Keratinocyte (primary cell): ENCODE measurements at regions not wholly inside any gene's neighbourhood (a gene's known extent, or its start where the extent isn't known, plus 50 kb on each side); places are given as distances from the start of the nearest gene placed in this dataset.

Source experiments
- DNase-seq: peaks from one replicate; pipeline ENCODE4 v3.0.0-alpha.2; 2011; ENCODE audit warnings: low read depth, missing footprints, low spot score
- FAIRE-seq: peaks from 2 replicates; lab custom pipeline; 2011; peaks lifted over from hg19 to GRCh38; lab: Jason Lieb, UNC
- H2AFZ ChIP-seq: 2 replicates; pipeline ENCODE4 v1.6.0; 2012; ENCODE audit warnings: low read length, control low read depth, inconsistent platforms; ENCODE audit not compliant: control insufficient read depth
- H3K27ac ChIP-seq: 2 replicates; pipeline ENCODE4 v1.5.1; 2011; ENCODE audit warnings: low read length; ENCODE audit not compliant: control insufficient read depth, insufficient read depth
- H3K27me3 ChIP-seq: 3 replicates; pipeline ENCODE4 v1.6.0; 2011; ENCODE audit warnings: low read length; ENCODE audit not compliant: control insufficient read depth, insufficient read depth; ENCODE audit errors: extremely low read depth
- H3K36me3 ChIP-seq, 2 experiments: 2 replicates in 1 of 2; 3 replicates in 1 of 2; pipeline ENCODE4 v1.5.1; 2011; ENCODE audit warnings: low read length in 2 of 2, mild to moderate bottlenecking in 1 of 2; ENCODE audit not compliant: control insufficient read depth in 2 of 2, insufficient read depth in 2 of 2; ENCODE audit errors: extremely low read depth in 1 of 2
- H3K4me1 ChIP-seq: 3 replicates; pipeline ENCODE4 v1.5.1; 2011; ENCODE audit warnings: low read length; ENCODE audit not compliant: control insufficient read depth, insufficient read depth; ENCODE audit errors: extremely low read depth
- H3K4me2 ChIP-seq: 3 replicates; pipeline ENCODE4 v1.6.0; 2011; ENCODE audit warnings: low read depth, low read length; ENCODE audit not compliant: control insufficient read depth, insufficient read depth; ENCODE audit errors: extremely low read depth
- H3K4me3 ChIP-seq, 3 experiments: fragments of 200-600 bp in 1 of 3; sonication (generic) in 1 of 3; 2 replicates in 2 of 3; 3 replicates in 1 of 3; pipeline ENCODE4 v1.5.1; 2011 to 2016; ENCODE audit warnings: low read length in 3 of 3, mild to moderate bottlenecking in 3 of 3, control low read depth in 2 of 3, inconsistent platforms in 1 of 3, low read depth in 1 of 3, mixed read lengths in 1 of 3, mixed run types in 1 of 3, moderate library complexity in 1 of 3; ENCODE audit not compliant: control insufficient read depth in 2 of 3, insufficient read depth in 2 of 3; ENCODE audit errors: extremely low read depth in 1 of 3
- H3K79me2 ChIP-seq: 2 replicates; pipeline ENCODE4 v1.6.0; 2012; ENCODE audit warnings: low read length; ENCODE audit not compliant: control insufficient read depth, insufficient read depth
- H3K9ac ChIP-seq: 3 replicates; pipeline ENCODE4 v1.6.0; 2011; ENCODE audit warnings: low read length; ENCODE audit not compliant: control insufficient read depth, insufficient read depth; ENCODE audit errors: extremely low read depth
- H3K9me1 ChIP-seq: 3 replicates; pipeline ENCODE4 v1.6.0; 2011; ENCODE audit warnings: low read length; ENCODE audit not compliant: control insufficient read depth, insufficient read depth; ENCODE audit errors: extremely low read depth
- H3K9me3 ChIP-seq: 2 replicates; pipeline ENCODE4 v1.5.1; 2012; ENCODE audit warnings: low read depth, low read length; ENCODE audit not compliant: control insufficient read depth
- H4K20me1 ChIP-seq: 3 replicates; pipeline ENCODE4 v1.6.0; 2011; ENCODE audit warnings: low read length; ENCODE audit not compliant: control insufficient read depth, insufficient read depth; ENCODE audit errors: extremely low read depth
- CTCF ChIP-seq, 3 experiments: IDR thresholded peaks in 1 of 3; conservative IDR thresholded peaks in 1 of 3; optimal IDR thresholded peaks in 1 of 3; 2 replicates in 2 of 3; 3 replicates in 1 of 3; pipeline versions ENCODE3 to v1.5.1; 2011; ENCODE audit warnings: low read length in 3 of 3, mild to moderate bottlenecking in 3 of 3, moderate library complexity in 2 of 3, control low read depth in 1 of 3, inconsistent platforms in 1 of 3; ENCODE audit not compliant: insufficient read depth in 2 of 3; ENCODE audit errors: extremely low read depth in 1 of 3
- EZH2 ChIP-seq: IDR thresholded peaks from one replicate; pipeline ENCODE4 v1.6.1; 2012; ENCODE audit warnings: inconsistent platforms, mild to moderate bottlenecking, low read length, moderate library complexity
- dilution Hi-C: fragments of 300-500 bp; cut with MboI; formaldehyde crosslinking; loops from one replicate; pipeline ENCODE4 v1.7.0; 2020; ENCODE audit warnings: low sequenced_read_pairs; ENCODE audit not compliant: extremely low pct_ligation_motif_present

- Histone ChIP-seq H3K36me3 (no peaks in the 10 kb centered on the region), H3K79me2 (no peaks in the 10 kb centered on the region), H3K9me3 (no peaks in the 10 kb centered on the region), H3K27me3 (peaks cover 2% of the 10 kb centered on the region), H3K4me1 (no peaks in the 10 kb centered on the region), H3K4me3 (no peak overlapping the region), H3K9ac (no peak overlapping the region), H3K27ac (no peak overlapping the region), H4K20me1 (no peaks in the 10 kb centered on the region), H3K9me1 (no peaks in the 10 kb centered on the region), H2AFZ (no peak overlapping the region), H3K4me2 (no peak overlapping the region)
- DNase-seq = no peak
- FAIRE-seq = no peak
- dilution Hi-C loops = no loop called here
- TF ChIP-seq EZH2 = no peak
- no peak for TF ChIP-seq CTCF (optimal IDR thresholded peaks at IDR 0.05 in 1 of 3, IDR thresholded peaks at IDR 0.05 in 1 of 3, conservative IDR thresholded peaks at IDR 0.05 in 1 of 3; ENCODE audit: extremely low read depth in 1 of 3, insufficient read depth in 2 of 3, low read length in 3 of 3)
Observed at GRCh38 chr17:16878084-16878483, 93.8 kb downstream of the TNFRSF13B start.

GRCh38 chr17:16877099-16877498 lies 94.8 kb downstream of the TNFRSF13B start:
- Histone ChIP-seq H3K27me3 (peaks cover 2% of the 10 kb centered on the region), H4K20me1 (no peaks in the 10 kb centered on the region), H3K27ac (no peak overlapping the region), H3K9ac (no peak overlapping the region), H3K4me2 (no peak overlapping the region), H3K9me1 (no peaks in the 10 kb centered on the region), H3K4me3 (no peak overlapping the region), H3K79me2 (no peaks in the 10 kb centered on the region), H3K9me3 (no peaks in the 10 kb centered on the region), H2AFZ (no peak overlapping the region), H3K4me1 (no peaks in the 10 kb centered on the region), H3K36me3 (no peaks in the 10 kb centered on the region)
- dilution Hi-C loops = no loop called here
- FAIRE-seq (no peak), DNase-seq (no peak)
- TF ChIP-seq CTCF (optimal IDR thresholded peaks at IDR 0.05 in 1 of 3, IDR thresholded peaks at IDR 0.05 in 1 of 3, conservative IDR thresholded peaks at IDR 0.05 in 1 of 3; ENCODE audit: extremely low read depth in 1 of 3, insufficient read depth in 2 of 3, low read length in 3 of 3) (no peak), EZH2 (no peak)
